Hepatocyte (in vitro differentiated cells): ENCODE measurements at regions not wholly inside any gene's neighbourhood (a gene's known extent, or its start where the extent isn't known, plus 50 kb on each side); places are given as distances from the start of the nearest gene placed in this dataset.

Experiments
- EZH2phosphoT487 ChIP-seq: fragments of 200-600 bp; sonication (generic); IDR thresholded peaks from one replicate; pipeline ENCODE4 v1.6.1; 2018; ENCODE audit warnings: antibody characterized with exemption, mild to moderate bottlenecking, low read depth, moderate library complexity; ENCODE audit not compliant: unreplicated experiment, severe bottlenecking
- TF ChIP-seq, protein P1 (sequence below): fragments of 200-600 bp; sonication (generic); IDR thresholded peaks from 2 replicates; pipeline ENCODE4 v1.5.1; 2016; ENCODE audit warnings: antibody characterized with exemption, mild to moderate bottlenecking; ENCODE audit not compliant: poor library complexity

DNA sequence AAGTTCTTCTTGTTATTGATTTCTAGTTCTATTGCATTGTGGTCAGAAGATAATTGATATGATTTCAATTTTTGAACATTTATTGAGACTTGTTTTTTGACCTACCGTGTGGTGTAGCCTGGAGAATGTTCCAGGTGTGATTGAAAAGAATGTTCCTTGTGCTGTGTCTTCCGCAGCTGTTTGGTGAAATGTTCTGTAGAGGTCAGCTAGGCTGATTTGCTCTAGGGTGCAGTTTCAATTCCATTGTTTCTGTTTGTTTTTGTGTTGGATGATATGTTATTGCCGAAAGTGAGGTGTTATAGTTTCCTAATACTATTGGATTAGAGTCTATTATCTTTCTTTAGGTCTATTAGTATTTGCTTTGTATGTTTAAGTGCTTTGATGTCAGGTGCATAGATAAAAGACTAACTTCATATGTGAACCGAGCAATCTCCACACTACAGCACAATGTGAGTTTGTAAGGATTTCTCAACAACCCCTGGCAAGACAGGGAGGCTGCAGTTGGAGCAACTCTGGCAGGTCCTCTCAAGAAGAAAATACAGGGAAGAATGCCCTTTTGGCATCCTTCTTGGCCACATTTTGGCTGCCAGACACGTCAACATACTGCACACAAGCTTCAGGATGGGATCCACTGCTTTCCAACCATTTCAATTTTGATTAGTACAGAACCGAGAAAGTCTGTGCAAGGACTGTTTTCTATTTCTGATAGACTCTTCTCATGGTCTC is 320.7 kb downstream of the RNF144B start:
- TF ChIP-seq, protein P1, sequence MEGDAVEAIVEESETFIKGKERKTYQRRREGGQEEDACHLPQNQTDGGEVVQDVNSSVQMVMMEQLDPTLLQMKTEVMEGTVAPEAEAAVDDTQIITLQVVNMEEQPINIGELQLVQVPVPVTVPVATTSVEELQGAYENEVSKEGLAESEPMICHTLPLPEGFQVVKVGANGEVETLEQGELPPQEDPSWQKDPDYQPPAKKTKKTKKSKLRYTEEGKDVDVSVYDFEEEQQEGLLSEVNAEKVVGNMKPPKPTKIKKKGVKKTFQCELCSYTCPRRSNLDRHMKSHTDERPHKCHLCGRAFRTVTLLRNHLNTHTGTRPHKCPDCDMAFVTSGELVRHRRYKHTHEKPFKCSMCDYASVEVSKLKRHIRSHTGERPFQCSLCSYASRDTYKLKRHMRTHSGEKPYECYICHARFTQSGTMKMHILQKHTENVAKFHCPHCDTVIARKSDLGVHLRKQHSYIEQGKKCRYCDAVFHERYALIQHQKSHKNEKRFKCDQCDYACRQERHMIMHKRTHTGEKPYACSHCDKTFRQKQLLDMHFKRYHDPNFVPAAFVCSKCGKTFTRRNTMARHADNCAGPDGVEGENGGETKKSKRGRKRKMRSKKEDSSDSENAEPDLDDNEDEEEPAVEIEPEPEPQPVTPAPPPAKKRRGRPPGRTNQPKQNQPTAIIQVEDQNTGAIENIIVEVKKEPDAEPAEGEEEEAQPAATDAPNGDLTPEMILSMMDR = no peak
- TF ChIP-seq EZH2phosphoT487 = no peak
